COR-L47 (cell line): ENCODE measurements at regions not wholly inside any gene's neighbourhood (a gene's known extent, or its start where the extent isn't known, plus 50 kb on each side); places are given as distances from the start of the nearest gene placed in this dataset.
"Not testable (repeated sequence)": the region's sequence is repeated elsewhere in the genome, so short reads cannot be mapped to it uniquely, and the experiment has no call there.

Experiments used
- DNase-seq: peaks from one replicate; lab custom pipeline; 2025; lab: John Stamatoyannopoulos, UW

DNA sequence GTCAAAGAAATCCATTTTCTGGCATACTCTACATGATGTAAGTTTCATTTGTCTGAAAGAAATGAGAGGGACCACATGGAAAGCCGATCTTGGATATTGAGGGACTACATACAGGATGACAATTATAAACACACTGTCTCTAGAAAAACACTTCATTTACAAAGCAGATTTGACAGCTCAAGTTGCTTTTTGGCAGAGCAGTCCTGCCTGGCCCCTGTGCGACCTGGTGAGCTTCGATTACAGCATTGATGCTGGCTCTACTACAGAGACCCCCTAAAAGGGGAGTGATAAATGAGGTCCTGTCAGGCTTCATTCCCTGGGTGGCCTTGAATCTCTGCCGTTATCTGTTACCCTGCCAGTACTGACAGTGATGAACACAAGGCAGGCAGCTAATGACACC is 215.2 kb upstream of the NOCT start:
- no peak for DNase-seq

DNA sequence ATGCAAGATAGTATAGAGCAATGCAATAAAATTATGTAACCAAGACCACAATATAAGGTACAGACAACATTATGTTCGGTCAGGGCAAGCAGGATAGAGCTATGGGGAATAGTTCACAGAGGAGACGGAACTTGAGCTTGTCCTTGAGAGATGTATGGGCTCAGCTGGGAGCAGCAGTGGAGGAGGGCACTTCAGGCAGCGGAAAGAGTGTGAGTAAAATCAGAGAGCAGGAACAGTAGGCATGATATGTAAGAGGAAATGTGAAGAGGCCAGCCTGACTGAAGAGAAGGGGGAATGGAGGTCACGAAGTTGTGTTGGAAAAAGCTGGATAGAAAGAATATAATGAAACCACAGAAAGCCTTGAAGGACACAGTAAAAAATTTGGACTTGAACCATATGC is 217.2 kb upstream of the NOCT start:
- DNase-seq, result no peak

DNA sequence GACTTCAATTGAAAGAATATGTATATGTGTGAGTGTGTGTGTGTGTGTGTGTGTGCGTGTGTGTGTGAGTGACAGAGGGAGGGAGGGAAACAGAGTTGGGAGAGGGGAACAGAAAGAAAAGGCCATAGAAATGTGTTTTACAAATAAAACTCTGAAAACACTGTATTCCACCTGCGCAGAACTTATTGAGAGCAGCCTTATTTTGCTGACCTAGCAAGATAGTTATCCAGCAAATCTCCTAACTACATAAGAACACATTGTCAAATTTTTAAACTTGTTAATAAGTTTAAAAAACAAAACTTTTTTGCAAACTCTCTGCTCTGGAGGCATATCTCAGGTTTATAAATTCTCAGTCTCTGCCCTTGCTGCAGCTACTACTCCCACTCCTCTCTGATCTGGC is 217.9 kb upstream of the NOCT start:
- no peak for DNase-seq

DNA sequence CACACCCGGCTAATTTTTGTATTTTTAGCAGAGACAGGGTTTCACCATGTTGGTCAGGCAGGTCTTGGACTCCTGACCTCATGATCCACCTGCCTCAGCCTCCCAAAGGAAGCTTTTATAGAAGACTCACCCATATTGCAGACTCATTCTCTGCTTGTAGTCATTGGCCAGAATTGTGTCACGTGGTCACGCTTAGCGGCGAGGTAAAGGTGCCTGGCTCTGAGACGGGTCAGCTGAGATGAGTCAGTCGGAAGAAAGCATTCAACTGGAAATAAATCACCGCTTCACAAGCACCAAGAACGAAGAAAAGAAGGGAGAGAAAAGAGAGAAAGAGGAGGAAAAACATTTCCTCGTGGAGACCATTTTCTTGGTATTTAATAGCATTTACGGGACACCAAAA is 218.8 kb upstream of the NOCT start:
- no peak for DNase-seq

DNA sequence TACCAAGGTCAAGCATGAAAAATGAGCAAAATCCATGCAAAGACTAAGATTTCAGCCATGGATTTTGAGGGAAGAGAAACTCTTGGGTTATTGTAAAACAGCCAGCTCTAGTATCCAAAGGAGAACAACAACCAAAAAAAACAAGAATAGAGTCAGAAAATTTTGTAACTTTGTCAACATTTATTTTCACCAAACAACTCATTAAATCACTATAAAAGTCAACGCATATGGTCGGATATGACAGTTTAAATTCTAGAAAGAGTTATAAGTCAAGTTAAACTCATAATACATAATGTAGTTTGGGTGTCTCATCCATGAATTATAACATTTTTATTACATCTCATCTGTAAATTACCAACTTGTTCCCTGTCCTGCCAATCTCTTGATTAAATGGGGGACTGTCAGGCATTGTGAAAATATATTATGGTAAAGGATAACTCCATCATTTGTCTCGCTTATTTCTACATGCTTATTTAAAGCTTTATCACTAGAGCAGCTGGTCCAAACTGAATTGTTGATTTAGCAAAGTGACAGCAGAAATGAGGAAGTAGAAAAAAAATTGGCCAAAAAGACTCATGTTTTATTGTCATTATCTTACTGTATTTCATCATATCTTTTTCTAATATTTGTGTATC is 224.8 kb upstream of the NOCT start:
- DNase-seq, result no peak

DNA sequence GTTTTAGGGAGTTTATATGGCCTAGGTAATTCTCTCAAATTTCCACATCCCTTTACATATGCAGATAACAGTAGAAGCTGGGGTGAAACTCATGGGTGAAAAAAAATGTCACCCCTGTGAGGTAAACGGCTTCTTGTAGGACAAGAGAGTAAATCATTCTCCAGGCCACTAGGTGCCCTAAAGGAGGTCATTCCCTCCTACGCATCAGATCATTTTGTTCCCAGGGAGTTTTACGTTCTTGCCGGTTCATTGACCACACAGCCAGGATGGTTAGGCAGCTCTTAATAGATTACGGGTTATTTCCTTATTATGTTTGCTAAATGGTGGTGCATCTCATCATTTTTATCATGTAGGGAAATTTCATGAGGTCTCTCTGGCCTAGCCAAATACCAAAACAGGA is 225.8 kb upstream of the NOCT start:
- DNase-seq, result no peak

DNA sequence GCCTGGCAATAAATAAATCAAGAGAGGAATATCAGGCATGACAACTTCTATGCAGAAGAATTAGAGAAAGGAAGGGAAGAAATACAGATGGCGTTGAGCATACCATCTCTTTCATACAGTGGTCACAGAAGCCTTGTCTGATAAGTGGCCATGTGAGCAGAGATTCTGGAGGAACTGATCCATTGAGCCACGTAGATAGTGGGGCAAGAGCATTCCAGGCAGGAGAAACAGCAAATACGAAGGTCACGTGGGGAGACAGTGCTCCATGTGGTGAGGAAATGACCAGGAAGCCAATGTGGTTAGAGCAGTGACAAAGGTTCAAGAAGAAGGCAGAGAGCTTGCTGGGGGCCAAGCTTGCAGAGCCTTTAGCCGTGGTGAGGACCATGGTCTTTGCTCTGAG is 226.7 kb upstream of the NOCT start:
- DNase-seq, result no peak

DNA sequence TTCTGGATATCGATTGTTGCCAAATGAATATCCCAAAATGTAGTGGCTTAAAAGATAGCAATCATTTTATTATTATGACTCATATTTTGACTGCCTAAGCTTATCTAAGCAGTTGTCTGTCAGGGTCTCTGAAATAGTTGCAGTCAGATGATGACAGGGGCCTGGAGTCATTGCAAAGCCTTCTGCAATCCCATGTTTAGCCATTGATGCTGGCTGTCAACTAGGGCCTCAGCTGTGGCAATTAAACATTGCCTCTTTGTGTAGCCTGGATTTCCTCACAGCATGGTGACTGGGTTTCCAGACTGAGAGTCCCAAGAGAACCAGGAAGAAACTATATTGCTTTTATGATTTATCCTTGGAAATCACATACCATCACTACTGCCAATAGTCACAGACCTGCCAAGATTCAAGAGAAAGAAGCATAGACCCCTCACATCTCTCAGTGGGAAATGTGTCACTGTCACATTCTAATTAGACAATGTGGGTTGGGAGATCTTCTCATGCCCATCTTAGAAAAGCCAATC is 227.3 kb upstream of the NOCT start:
- DNase-seq, result no peak

DNA sequence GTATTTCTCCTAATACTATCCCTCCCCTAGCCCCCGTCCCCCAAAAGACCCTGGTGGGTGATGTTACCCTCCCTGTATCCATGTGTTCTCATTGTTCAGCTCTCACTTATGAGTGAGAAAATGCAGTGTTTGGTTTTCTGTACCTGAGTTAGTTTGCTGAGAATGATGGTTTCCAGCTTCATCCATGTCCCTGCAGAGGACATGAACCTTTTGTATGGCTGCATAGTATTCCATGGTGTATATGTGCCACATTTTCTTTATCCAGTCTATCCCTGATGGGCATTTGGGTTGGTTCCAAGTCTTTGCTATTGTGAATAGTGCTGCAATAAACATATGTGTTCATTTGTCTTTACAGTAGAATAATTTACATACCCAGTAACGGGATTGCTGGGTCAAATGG is 235.8 kb upstream of the NOCT start:
- DNase-seq, result not testable (repeated sequence)

DNA sequence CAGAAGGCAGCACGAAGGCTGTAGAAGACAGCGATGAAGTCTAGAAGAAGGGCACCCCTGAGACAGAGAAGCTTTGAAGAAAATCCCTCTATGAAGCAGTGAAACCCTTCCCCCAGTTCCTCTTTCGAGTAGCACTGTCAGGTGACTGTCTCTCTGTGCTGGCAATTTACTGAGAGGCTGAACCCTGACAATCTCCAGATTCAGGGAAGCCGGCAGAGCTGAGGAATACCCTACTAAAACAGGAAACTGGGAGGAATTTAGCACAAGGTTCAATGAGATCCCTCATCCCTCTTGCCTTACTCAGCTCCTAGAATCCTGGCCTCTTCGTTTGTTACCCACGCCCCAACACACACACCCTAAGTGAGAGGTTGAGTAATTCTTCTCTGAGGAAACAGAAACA is 239.7 kb upstream of the NOCT start:
- no peak for DNase-seq

DNA sequence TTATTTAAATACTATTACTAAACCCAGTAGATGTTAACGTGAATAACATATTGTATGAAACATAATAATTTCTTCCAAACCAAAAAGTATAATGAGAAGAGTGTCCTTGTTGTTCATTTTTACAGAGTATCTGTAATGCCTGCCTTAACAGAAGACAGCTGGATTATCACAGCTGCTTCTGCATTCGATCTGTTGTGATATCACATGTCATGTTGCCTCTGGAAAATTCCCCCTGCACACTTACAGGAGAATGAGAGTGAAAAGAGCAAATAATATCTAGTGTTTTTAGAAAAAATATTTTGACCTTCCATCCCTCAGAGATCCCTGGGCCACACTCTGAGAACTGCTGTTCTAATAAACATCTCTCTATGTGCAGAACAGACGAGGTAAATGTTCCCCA is 240.1 kb upstream of the NOCT start:
- DNase-seq, result no peak

DNA sequence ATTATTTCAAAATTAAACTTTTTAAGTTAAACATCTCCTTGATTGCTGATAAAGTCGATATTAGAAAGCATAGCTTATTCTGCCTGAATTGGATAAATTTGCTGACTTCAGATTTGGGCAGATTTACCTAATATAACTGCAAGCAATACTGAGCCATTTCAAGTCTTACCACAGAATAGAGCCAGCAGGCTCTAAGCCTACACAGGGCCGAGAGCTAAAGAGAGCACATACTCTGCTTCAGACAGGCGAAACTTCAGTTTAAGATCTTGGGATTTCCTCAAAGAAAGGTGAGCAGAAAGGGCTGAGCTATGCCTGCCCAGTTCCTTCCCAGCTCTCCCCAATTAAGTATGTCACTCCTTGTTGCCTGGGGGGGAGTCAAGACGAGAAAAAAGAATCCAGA is 240.6 kb upstream of the NOCT start:
- no peak for DNase-seq

DNA sequence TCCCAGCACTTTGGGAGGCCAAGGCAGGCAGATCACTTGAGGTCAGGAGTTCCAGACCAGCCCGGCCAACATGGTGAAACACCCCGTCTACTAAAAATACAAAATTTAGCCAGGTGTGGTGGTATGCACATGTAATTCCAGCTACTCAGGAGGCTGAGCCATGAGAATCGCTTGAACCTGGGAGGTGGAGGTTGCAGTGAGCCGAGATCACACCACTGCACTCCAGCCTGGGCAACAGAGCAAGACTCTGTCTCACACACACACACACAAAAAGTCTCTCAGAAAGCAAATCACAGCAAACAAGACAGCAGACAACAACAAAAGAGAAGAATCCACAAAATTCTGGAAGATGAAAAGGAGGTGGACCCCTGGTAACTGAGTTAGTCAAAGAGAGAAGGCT is 241.5 kb upstream of the NOCT start:
- DNase-seq, result not testable (repeated sequence)

DNA sequence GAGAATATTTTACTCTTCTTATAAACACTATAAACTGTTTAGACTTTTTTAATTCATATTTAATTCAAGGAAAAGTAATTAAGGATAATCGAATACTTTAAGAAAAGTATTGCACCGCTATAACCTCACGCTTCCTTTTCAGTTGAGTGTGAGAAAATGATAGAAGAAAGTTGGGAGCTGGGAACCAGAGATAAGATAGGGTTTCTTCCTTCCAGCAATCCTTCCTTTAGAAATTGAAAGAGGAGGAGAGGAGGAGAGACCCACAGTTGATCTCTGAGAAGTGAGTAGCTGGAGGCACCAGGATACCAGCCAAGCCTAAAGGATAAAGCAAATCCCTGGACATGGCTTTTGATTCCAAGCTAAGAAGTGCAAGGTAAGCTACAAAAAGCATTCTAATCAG is 242.3 kb upstream of the NOCT start:
- no peak for DNase-seq

DNA sequence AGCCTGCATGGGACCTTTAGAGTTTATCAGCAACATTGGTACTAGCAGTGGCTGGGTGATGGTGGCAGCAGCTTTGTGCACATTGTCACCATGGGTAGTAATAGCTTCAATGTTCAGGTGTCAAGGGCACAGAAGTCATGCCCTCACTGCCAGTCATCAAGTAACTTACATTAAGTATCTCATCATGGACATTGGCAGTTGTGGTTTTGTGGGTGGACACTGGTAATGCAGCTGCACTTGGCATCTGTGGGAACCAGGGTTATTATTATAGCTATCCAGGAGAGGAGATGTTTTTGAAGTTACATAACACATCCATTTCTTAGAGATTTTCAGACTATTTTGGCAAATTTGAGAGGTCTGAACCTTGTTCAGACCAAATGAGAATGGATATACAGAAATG is 243.2 kb upstream of the NOCT start:
- DNase-seq, result no peak

DNA sequence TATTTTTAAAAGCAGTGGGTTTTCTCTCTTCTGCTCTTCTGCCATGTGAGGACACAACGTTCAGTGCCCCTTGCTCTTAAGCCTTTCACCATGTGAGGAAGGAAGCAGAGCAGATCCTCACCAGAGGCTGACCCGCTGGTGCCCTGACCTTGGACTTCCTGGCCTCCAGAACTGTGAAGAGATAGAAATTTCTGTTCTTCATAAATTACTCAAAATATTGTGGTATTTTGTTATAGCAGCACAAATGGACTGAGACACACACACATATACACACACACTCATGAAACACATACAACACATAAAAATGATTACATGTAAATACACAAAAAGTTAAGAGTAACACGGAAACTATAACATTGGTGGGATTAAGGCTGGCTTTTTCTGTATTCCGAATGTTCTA is 244.8 kb upstream of the NOCT start:
- no peak for DNase-seq

DNA sequence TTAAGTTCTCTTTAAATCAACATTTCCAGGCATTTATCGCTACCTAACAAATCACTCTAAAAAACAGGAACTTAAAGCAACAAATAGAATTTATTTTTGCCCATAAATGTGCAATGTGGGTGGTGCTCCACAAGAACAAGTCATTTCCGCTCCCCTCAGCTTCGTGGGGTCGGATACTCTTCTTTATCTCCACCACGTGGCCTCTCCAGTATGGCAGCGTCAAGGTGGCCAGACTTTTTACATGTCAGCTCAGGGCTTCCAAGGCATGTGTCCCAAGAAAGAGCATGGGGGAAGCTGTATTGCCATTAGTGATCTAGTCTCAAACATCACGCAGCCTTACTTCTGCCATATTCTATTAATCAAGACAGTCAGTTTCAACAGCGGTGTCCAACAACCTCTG is 249.2 kb upstream of the NOCT start:
- no peak for DNase-seq

DNA sequence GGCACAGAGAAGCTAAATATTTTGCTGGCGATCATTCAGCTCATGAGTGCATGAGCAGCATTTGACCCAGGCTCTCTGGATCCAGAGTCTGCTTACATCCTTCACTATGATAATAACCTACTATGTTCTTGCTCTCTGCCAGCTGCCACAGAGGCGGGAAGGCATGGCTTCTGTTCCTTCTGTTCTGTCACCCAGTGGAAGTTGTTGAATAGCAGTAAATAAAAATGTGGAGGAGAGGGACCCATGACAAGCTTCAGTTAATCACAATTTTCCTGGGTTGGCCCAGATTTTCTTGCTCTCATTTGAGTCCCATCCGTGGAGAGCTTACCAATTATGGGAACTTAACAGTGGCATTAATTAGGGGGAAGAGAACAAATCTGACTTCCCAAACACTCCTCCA is 250.1 kb upstream of the NOCT start:
- no peak for DNase-seq

DNA sequence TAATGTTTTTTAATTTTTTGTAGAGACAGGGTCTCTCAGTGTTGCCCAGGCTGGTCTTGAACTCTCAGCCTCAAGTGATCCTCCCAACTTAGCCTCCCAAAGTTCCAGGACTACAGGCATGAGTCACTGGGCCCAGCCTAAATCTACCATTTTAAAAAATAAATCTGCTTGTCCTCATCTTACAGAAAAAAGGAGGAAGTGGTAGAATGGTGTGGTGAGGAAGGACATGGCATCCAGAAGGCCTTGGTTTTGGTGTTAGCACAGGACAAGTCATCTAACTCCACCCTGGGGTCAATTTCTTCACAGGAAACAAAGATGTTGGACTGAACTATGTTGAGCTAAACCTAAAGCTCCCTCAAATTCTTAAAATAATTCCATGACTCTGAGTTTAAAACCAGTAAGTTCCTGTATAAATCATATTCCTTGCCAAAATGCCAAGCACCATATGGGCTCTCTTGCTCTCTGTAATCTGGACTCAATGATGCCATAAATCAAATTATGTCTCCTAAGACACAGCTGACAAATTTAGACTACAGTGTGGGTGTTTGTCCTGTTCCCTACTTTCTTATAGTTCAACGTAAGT is 253.9 kb upstream of the NOCT start:
- no peak for DNase-seq

DNA sequence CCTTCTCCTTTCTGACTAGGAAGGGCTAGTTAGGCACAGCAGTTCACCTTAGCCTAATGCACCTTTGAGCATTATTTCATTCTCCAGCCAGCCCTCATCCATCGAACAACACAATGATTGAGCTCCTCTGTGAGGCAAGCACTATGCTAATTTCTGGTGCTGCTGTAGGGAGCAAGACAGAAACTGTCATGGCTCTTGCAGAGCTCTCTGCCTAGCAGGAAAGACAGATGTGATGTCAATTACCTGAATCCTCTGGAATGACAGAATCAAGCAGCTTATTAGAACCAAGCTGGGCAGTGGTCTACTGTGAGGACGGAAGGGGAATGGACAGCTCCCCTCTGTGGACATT is 256.1 kb upstream of the NOCT start:
- no peak for DNase-seq

DNA sequence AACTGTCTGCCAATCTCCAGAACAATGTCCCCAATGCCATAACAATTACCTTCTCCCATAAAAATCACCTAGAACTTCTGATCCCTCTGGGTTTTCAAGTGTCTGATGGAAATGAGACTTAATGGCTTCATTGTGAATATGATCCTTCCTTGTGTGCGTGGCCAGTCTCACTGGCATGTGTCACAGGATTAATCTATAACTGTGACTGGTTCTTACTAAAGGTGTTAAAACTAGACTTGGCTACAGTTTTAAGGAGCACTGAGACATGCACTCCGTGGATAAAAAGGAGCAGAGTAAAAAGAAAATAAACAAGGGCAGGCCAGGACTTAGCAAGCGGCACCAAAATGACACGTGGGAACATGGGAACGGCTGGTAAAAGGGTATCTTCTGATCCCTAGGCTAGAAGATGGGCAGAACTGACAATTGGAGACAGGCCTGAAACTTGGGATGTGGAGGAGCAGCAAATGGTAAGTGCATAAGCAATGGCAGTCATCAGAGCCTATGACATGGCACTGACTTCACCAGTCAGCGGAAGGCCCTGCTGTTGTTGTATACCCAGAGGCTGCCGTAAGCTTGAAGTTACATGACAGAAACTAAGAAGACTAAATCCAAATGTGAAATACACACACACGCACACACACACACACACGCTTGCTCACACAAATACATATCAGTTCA is 256.6 kb upstream of the NOCT start:
- no peak for DNase-seq

DNA sequence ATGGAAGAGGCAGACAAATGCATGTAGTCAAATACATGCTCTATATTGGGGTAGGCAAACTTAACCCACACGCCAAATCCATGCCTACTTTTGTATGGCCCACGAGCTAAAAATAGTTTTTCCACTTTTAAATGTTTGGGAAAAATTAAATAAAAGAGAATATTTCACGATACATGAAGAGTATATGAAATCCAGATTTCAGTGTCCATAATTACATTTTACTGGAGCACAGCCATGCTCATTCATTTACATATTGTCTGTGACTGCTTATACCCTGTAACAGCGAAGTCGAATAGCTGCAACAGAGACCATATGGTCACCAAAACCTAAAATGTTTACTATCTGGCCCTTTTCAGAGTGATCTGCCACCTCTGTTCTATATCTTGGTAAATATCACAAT is 257.4 kb upstream of the NOCT start:
- no peak for DNase-seq

DNA sequence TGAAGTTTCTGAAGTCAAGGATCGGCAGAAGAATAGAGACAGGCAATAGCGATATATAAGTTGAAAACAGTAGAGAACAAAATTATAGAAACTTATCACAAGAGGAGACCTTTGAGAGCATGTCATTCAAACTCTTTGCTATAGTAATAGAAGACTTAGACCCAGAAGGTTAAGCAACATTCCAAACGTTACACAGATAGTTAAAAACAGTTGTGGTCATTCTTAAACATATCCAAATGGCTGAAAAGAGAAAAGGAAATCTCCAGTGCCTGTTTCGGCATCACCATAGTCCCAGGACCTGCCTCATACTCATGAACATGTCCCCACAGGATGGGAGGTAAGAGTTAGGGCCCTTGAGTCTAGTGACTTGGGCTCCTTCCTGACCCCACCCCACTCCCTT is 258.1 kb upstream of the NOCT start:
- no peak for DNase-seq

DNA sequence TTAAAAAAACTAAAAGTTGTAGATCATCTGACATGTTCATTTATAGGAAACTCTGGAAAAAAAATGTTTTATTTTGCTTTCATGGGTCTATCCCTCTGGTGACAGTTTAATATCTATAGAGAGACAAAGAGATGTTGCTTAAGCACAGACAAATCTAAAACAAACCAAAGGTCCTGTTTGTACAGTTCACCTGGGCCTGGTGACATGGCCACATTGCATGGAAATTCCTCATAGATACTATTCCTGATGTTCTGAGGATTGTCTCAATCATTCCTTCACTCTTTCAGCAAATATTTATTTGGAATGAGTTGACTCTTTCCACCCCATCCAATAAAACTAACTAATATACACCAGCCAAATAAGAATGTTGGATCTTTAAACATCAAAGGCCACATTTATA is 259.1 kb upstream of the NOCT start:
- DNase-seq, result no peak
